GM12891 (cell line): ENCODE measurements at regions not wholly inside any gene's neighbourhood (a gene's known extent, or its start where the extent isn't known, plus 50 kb on each side); places are given as distances from the start of the nearest gene placed in this dataset.

ENCODE experiments used
- PAX5 ChIP-seq: IDR thresholded peaks from 2 replicates; pipeline ENCODE4 v1.6.1; 2011; ENCODE audit warnings: low read length, moderate library complexity, mild to moderate bottlenecking; ENCODE audit not compliant: insufficient read depth, severe bottlenecking
- POLR2A ChIP-seq: IDR thresholded peaks from 2 replicates; pipeline ENCODE4 v1.6.1; 2011; ENCODE audit warnings: low read depth, low read length, control low read depth
- POLR2AphosphoS5 ChIP-seq: IDR thresholded peaks from 2 replicates; pipeline ENCODE4 v1.6.1; 2011; ENCODE audit warnings: low read depth, low read length, control low read depth
- POU2F2 ChIP-seq: IDR thresholded peaks from 2 replicates; pipeline ENCODE4 v1.6.1; 2011; ENCODE audit warnings: low read depth, mild to moderate bottlenecking, control low read depth, low read length, moderate library complexity
- SPI1 ChIP-seq: IDR thresholded peaks from 2 replicates; pipeline ENCODE4 v1.6.1; 2011; ENCODE audit warnings: low read depth, low read length, control low read depth
- TAF1 ChIP-seq: IDR thresholded peaks from 2 replicates; pipeline ENCODE4 v1.6.1; 2011; ENCODE audit warnings: low read depth, low read length, control low read depth

DNA sequence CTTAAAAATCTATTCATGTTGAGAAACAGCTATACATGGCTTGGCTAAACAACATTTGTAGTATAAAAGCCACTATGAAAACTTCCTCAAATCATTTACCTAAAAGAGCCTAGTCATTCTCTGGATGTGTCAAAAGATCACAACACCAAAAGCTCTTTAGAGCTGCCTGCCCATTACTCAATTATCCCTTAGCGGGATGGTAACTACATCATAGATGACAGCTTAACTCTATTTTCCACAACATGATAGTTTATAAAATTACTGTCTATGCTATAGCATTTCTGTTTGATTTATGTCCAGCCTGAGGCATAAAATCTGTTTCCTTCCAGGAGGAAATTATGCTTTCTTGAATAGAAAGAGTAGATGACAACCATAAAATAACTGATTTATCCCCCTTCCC is 777.6 kb upstream of the HS3ST5 start:
- TF ChIP-seq SPI1 (no peak), TAF1 (no peak), POLR2A (no peak), PAX5 (no peak), POLR2AphosphoS5 (no peak), POU2F2 (no peak)
